DOHH2 (cell line): ENCODE measurements at regions not wholly inside any gene's neighbourhood (a gene's known extent, or its start where the extent isn't known, plus 50 kb on each side); places are given as distances from the start of the nearest gene placed in this dataset.
"Not testable (repeated sequence)": the region's sequence is repeated elsewhere in the genome, so short reads cannot be mapped to it uniquely, and the experiment has no call there.

Source experiments
- H3F3A ChIP-seq: fragments of 200-600 bp; sonication (generic), shearing (Covaris generic); 2 replicates; pipeline ENCODE4 v1.6.0; 2016; ENCODE audit warnings: antibody characterized with exemption, mild to moderate bottlenecking; ENCODE audit not compliant: control insufficient read depth, insufficient read depth
- H3K27ac ChIP-seq: fragments of 200-600 bp; sonication (generic); 2 replicates; pipeline ENCODE4 v1.5.1; 2014; ENCODE audit warnings: low read depth, mild to moderate bottlenecking, low read length, moderate library complexity
- H3K27me3 ChIP-seq: fragments of 200-600 bp; sonication (generic); 2 replicates; pipeline ENCODE4 v1.6.1; 2014; ENCODE audit warnings: mild to moderate bottlenecking, low read length, mixed read lengths; ENCODE audit not compliant: control insufficient read depth
- H3K36me3 ChIP-seq: fragments of 200-600 bp; sonication (generic); 2 replicates; pipeline ENCODE4 v1.6.1; 2014; ENCODE audit warnings: mild to moderate bottlenecking, low read length, moderate library complexity, mixed read lengths; ENCODE audit not compliant: control insufficient read depth
- H3K4me1 ChIP-seq: fragments of 200-600 bp; sonication (generic); 2 replicates; pipeline ENCODE4 v1.6.1; 2014; ENCODE audit warnings: mild to moderate bottlenecking, low read length, mixed read lengths; ENCODE audit not compliant: control insufficient read depth
- H3K4me2 ChIP-seq: fragments of 200-600 bp; sonication (generic); 2 replicates; pipeline ENCODE4 v1.6.0; 2014; ENCODE audit warnings: mild to moderate bottlenecking, low read length, moderate library complexity
- H3K4me3 ChIP-seq: fragments of 200-600 bp; sonication (generic); 2 replicates; pipeline ENCODE4 v1.5.1; 2014; ENCODE audit warnings: mild to moderate bottlenecking, low read length, mixed read lengths
- H3K79me2 ChIP-seq: fragments of 200-600 bp; sonication (generic); 2 replicates; pipeline ENCODE4 v1.6.1; 2014; ENCODE audit warnings: mild to moderate bottlenecking, low read length, mixed read lengths; ENCODE audit not compliant: control insufficient read depth
- H3K9me2 ChIP-seq: fragments of 200-600 bp; sonication (generic); replicated peaks from 2 replicates; pipeline ENCODE4 v1.6.1; 2014; ENCODE audit warnings: mild to moderate bottlenecking, low read length, mixed read lengths; ENCODE audit not compliant: control insufficient read depth
- H3K9me3 ChIP-seq: fragments of 200-600 bp; sonication (generic); 2 replicates; pipeline ENCODE4 v1.6.1; 2014; ENCODE audit warnings: antibody characterized with exemption, low read length, mixed read lengths; ENCODE audit not compliant: control insufficient read depth, insufficient read depth
- H4K20me1 ChIP-seq: fragments of 200-600 bp; sonication (generic); 2 replicates; pipeline ENCODE4 v1.6.0; 2014; ENCODE audit warnings: low read depth, mild to moderate bottlenecking, antibody characterized with exemption, low read length, moderate library complexity; ENCODE audit not compliant: control insufficient read depth, insufficient read depth
- CTCF ChIP-seq: fragments of 200-600 bp; sonication (generic); IDR thresholded peaks from one replicate; pipeline ENCODE4 v1.5.1; 2014; ENCODE audit warnings: antibody characterized with exemption, mild to moderate bottlenecking, low read depth, low read length; ENCODE audit not compliant: poor library complexity, severe bottlenecking
- EZH2phosphoT487 ChIP-seq: fragments of 200-600 bp; sonication (generic); IDR thresholded peaks from 2 replicates; pipeline ENCODE4 v1.6.1; 2017; ENCODE audit warnings: borderline replicate concordance, mild to moderate bottlenecking, antibody characterized with exemption, low read length, moderate library complexity, mixed read lengths

GRCh38 chr18:73677450-73677849 lies 470.2 kb downstream of the FBXO15 start:
- H3K4me2 ChIP-seq, result no peak overlapping the region
- no peak for TF ChIP-seq EZH2phosphoT487
- no peak for TF ChIP-seq CTCF
- H3K9me3 ChIP-seq, result no peaks in the 10 kb centered on the region
- H3K36me3 ChIP-seq, result no peaks in the 10 kb centered on the region
- H3F3A ChIP-seq, result no peaks in the 10 kb centered on the region
- no peaks in the 10 kb centered on the region for H4K20me1 ChIP-seq
- H3K9me2 ChIP-seq, result no peaks in the 10 kb centered on the region
- no peaks in the 10 kb centered on the region for H3K4me1 ChIP-seq
- no peaks in the 10 kb centered on the region for H3K27me3 ChIP-seq
- no peak overlapping the region for H3K27ac ChIP-seq
- no peaks in the 10 kb centered on the region for H3K79me2 ChIP-seq
- H3K4me3 ChIP-seq, result no peak overlapping the region

GRCh38 chr18:73674125-73674865 lies 473.3 kb downstream of the FBXO15 start:
- H3K4me3 ChIP-seq, result no peak overlapping the region

GRCh38 chr18:73671480-73671879 lies 476.2 kb downstream of the FBXO15 start:
- H3K79me2 ChIP-seq, H3K27me3 ChIP-seq, H3K4me2 ChIP-seq, H3K4me3 ChIP-seq, H3K27ac ChIP-seq, H3K4me1 ChIP-seq, H3K9me3 ChIP-seq, H3K9me2 ChIP-seq, H4K20me1 ChIP-seq, H3F3A ChIP-seq, H3K36me3 ChIP-seq: not testable (repeated sequence)

More at GRCh38 chr18:73674125-73674865, 473.3 kb downstream of the FBXO15 start:
- Histone ChIP-seq H3K9me3 (no peaks in the 10 kb centered on the region), H3K4me2 (no peak overlapping the region), H3K27me3 (no peaks in the 10 kb centered on the region), H3K27ac (no peak overlapping the region), H4K20me1 (no peaks in the 10 kb centered on the region), H3K36me3 (no peaks in the 10 kb centered on the region), H3K9me2 (no peaks in the 10 kb centered on the region), H3K4me1 (no peaks in the 10 kb centered on the region), H3F3A (no peaks in the 10 kb centered on the region), H3K79me2 (no peaks in the 10 kb centered on the region)
- no peak for TF ChIP-seq EZH2phosphoT487
- TF ChIP-seq CTCF, result no peak

GRCh38 chr18:73670524-73670923 lies 477.1 kb downstream of the FBXO15 start:
- Histone ChIP-seq H3F3A (no peaks in the 10 kb centered on the region), H3K79me2 (no peaks in the 10 kb centered on the region), H3K9me3 (no peaks in the 10 kb centered on the region), H3K9me2 (no peaks in the 10 kb centered on the region), H3K27me3 (no peaks in the 10 kb centered on the region), H3K4me3 (no peak overlapping the region), H3K36me3 (no peaks in the 10 kb centered on the region), H4K20me1 (no peaks in the 10 kb centered on the region), H3K4me2 (no peak overlapping the region), H3K27ac (no peak overlapping the region), H3K4me1 (no peaks in the 10 kb centered on the region)
- no peak for TF ChIP-seq EZH2phosphoT487
